ENCODE measurements at regions not wholly inside any gene's neighbourhood (a gene's known extent, or its start where the extent isn't known, plus 50 kb on each side); places are given as distances from the start of the nearest gene placed in this dataset.
"Not testable (repeated sequence)": the region's sequence is repeated elsewhere in the genome, so short reads cannot be mapped to it uniquely, and the experiment has no call there.

DNA sequence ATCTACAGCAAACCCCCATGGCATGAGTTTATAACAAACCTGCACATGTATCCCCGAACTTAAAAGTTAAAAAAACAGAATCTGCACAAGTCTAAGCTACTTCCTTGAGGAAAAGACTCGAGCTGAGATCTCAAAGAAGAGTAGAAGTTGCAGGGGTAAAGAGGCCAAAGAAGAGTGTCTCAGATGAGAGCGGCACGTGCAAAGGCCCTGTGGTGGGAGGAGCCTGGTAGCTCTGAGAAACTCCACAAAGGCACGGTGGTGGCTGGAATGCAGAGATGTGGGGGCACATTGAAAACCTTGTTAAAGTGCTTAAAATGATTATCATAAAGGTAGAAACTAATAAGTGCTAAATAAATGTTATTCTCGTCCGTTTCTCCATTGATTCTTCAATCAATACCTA is 103.2 kb upstream of the GRK3 start:
- no CpG with 5 or more reads among the region's 7 CpGs for WGBS (ENCODE audit: extremely low coverage, insufficient coverage, insufficient read length)
- Histone ChIP-seq H4K91ac (ENCODE audit: low read depth, low read length) (no peak overlapping the region), H3K9me3 (ENCODE audit: insufficient read depth, low read depth, low read length) (peaks cover 5% of the 10 kb centered on the region), H3K23ac (ENCODE audit: low read length) (no peak overlapping the region), H2BK12ac (ENCODE audit: low read length) (no peak overlapping the region), H2BK5ac (ENCODE audit: low read depth, low read length, poor library complexity) (no peak overlapping the region), H2AK5ac (ENCODE audit: low read length) (no peak overlapping the region), H3K27ac (ENCODE audit: low read depth, low read length) (no peak overlapping the region), H3K36me3 (ENCODE audit: control insufficient read depth in 1 of 2, insufficient read depth in 2 of 2, low read length in 2 of 2) (peaks cover 31 to 34% of the 10 kb centered on the region in 2 experiments), H3K18ac (ENCODE audit: low read length) (no peak overlapping the region), H4K12ac (ENCODE audit: low read depth, low read length) (no peak overlapping the region), H2AFZ (ENCODE audit: insufficient read depth, low read length, poor library complexity) (no peak overlapping the region), H3K79me1 (ENCODE audit: low read length) (no peaks in the 10 kb centered on the region), H3K79me2 (ENCODE audit: control insufficient read depth, insufficient read depth, low read length, poor library complexity) (no peaks in the 10 kb centered on the region), H3K4ac (ENCODE audit: low read depth, low read length) (no peak overlapping the region), H3K4me3 (ENCODE audit: low read depth, low read length) (no peak overlapping the region), H3K14ac (ENCODE audit: low read length) (no peak overlapping the region), H2BK120ac (ENCODE audit: insufficient read depth, low read length, poor library complexity) (no peak overlapping the region), H3K9ac (ENCODE audit: low read length) (no peak overlapping the region), H4K8ac (ENCODE audit: low read depth, low read length) (no peak overlapping the region), H3K27me3 (ENCODE audit: insufficient read depth, low read length) (no peaks in the 10 kb centered on the region), H3K4me2 (ENCODE audit: low read length) (no peak overlapping the region), H3K4me1 (ENCODE audit: control insufficient read depth in 1 of 2, insufficient read depth in 2 of 2, low read length in 2 of 2) (no peaks in the 10 kb centered on the region)
- DNase-seq: no peak

DNA sequence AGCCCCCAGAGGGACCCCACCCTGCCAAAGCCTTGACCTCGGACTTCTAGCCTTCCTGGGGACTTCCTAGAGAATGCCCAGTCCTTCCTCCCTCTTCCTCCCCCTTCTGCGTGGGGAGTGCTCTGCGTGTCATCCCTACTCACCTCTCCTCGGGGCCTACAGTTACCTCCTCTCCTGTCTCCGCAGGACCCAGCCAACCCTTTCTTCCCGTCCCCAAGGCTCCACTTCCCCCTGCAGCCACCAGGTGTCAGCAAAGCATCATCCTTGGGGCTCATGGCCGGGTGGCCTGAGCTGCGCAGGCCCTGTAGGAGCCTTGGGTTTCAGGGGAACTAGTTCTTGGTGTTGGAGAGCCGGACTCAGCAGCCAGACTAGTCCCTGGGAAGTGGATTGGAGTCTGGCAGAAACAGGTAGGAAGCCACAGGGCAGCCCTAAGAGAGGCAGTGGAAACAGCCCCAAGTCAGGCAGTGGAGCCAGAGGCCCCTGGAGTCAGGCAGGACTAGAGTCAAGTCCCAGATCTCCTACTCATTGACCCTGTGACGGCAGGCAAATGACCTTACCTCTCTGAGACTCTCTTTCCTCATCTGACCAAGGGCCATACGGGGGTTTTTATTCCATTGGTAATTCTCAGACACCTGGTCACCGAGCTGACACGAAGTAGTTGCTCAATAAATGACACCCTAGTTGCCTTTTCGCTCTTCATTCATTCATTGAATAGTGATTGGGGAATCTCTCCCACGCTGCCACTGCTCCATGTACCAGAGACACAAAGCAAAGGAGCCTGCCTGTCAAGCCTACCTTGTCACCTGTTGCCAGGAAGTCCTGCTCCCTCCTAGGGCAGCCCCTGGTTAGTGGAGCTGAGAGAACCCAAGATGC is 101.8 kb upstream of the GRK3 start:
- not testable (repeated sequence) for H2AK5ac ChIP-seq (ENCODE audit: low read length); H2BK12ac ChIP-seq (ENCODE audit: low read length); H3K4ac ChIP-seq (ENCODE audit: low read depth, low read length); H3K79me2 ChIP-seq (ENCODE audit: control insufficient read depth, insufficient read depth, low read length, poor library complexity); H3K9ac ChIP-seq (ENCODE audit: low read length); H4K12ac ChIP-seq (ENCODE audit: low read depth, low read length); H2BK5ac ChIP-seq (ENCODE audit: low read depth, low read length, poor library complexity); H3K4me3 ChIP-seq (ENCODE audit: low read depth, low read length); H4K8ac ChIP-seq (ENCODE audit: low read depth, low read length); H2BK120ac ChIP-seq (ENCODE audit: insufficient read depth, low read length, poor library complexity); H2AFZ ChIP-seq (ENCODE audit: insufficient read depth, low read length, poor library complexity); H3K27me3 ChIP-seq (ENCODE audit: insufficient read depth, low read length); H3K18ac ChIP-seq (ENCODE audit: low read length); H3K23ac ChIP-seq (ENCODE audit: low read length); H3K79me1 ChIP-seq (ENCODE audit: low read length); H3K14ac ChIP-seq (ENCODE audit: low read length); H4K91ac ChIP-seq (ENCODE audit: low read depth, low read length); H3K4me2 ChIP-seq (ENCODE audit: low read length); H3K4me1 ChIP-seq (ENCODE audit: control insufficient read depth in 1 of 2, insufficient read depth in 2 of 2, low read length in 2 of 2); H3K27ac ChIP-seq (ENCODE audit: low read depth, low read length); H3K9me3 ChIP-seq (ENCODE audit: insufficient read depth, low read depth, low read length)
- no CpG with 5 or more reads among the region's 15 CpGs for WGBS (ENCODE audit: extremely low coverage, insufficient coverage, insufficient read length)
- DNase-seq: peak; percentile 75 to 94
- peaks cover 32 to 33% of the 10 kb centered on the region in 2 experiments for H3K36me3 ChIP-seq (ENCODE audit: control insufficient read depth in 1 of 2, insufficient read depth in 2 of 2, low read length in 2 of 2)

- not testable (repeated sequence) for H3K79me2 ChIP-seq (ENCODE audit: control insufficient read depth, insufficient read depth, low read length, poor library complexity); H3K18ac ChIP-seq (ENCODE audit: low read length); H3K79me1 ChIP-seq (ENCODE audit: low read length); H3K9ac ChIP-seq (ENCODE audit: low read length); H3K4me1 ChIP-seq (ENCODE audit: control insufficient read depth in 1 of 2, insufficient read depth in 2 of 2, low read length in 2 of 2); H4K8ac ChIP-seq (ENCODE audit: low read depth, low read length); H2BK12ac ChIP-seq (ENCODE audit: low read length); H3K4me3 ChIP-seq (ENCODE audit: low read depth, low read length); H3K23ac ChIP-seq (ENCODE audit: low read length); H4K91ac ChIP-seq (ENCODE audit: low read depth, low read length); H3K4ac ChIP-seq (ENCODE audit: low read depth, low read length); H3K9me3 ChIP-seq (ENCODE audit: insufficient read depth, low read depth, low read length); H3K14ac ChIP-seq (ENCODE audit: low read length); H2AFZ ChIP-seq (ENCODE audit: insufficient read depth, low read length, poor library complexity); H2AK5ac ChIP-seq (ENCODE audit: low read length); H3K27ac ChIP-seq (ENCODE audit: low read depth, low read length); H2BK120ac ChIP-seq (ENCODE audit: insufficient read depth, low read length, poor library complexity); H3K4me2 ChIP-seq (ENCODE audit: low read length); H2BK5ac ChIP-seq (ENCODE audit: low read depth, low read length, poor library complexity); H4K12ac ChIP-seq (ENCODE audit: low read depth, low read length); H3K27me3 ChIP-seq (ENCODE audit: insufficient read depth, low read length); DNase-seq
- WGBS (ENCODE audit: extremely low coverage, insufficient coverage, insufficient read length): no CpG with 5 or more reads among the region's 8 CpGs
- H3K36me3 ChIP-seq (ENCODE audit: control insufficient read depth in 1 of 2, insufficient read depth in 2 of 2, low read length in 2 of 2): peaks cover 33% of the 10 kb centered on the region in 2 experiments
Observed at GRCh38 chr22:25463347-25463628, 101.2 kb upstream of the GRK3 start.

GRCh38 chr22:25464326-25464725 is 100.1 kb upstream of the GRK3 start:
- H2BK120ac ChIP-seq (ENCODE audit: insufficient read depth, low read length, poor library complexity); H3K79me1 ChIP-seq (ENCODE audit: low read length); H3K4me1 ChIP-seq (ENCODE audit: control insufficient read depth in 1 of 2, insufficient read depth in 2 of 2, low read length in 2 of 2); H3K4ac ChIP-seq (ENCODE audit: low read depth, low read length); H2BK5ac ChIP-seq (ENCODE audit: low read depth, low read length, poor library complexity); H3K27ac ChIP-seq (ENCODE audit: low read depth, low read length); H3K23ac ChIP-seq (ENCODE audit: low read length); DNase-seq; H4K12ac ChIP-seq (ENCODE audit: low read depth, low read length); H3K9ac ChIP-seq (ENCODE audit: low read length); H3K14ac ChIP-seq (ENCODE audit: low read length); H2BK12ac ChIP-seq (ENCODE audit: low read length); H3K18ac ChIP-seq (ENCODE audit: low read length); H3K4me2 ChIP-seq (ENCODE audit: low read length); H3K79me2 ChIP-seq (ENCODE audit: control insufficient read depth, insufficient read depth, low read length, poor library complexity); H3K9me3 ChIP-seq (ENCODE audit: insufficient read depth, low read depth, low read length); H2AK5ac ChIP-seq (ENCODE audit: low read length); H2AFZ ChIP-seq (ENCODE audit: insufficient read depth, low read length, poor library complexity); H3K4me3 ChIP-seq (ENCODE audit: low read depth, low read length); H3K27me3 ChIP-seq (ENCODE audit: insufficient read depth, low read length); H4K8ac ChIP-seq (ENCODE audit: low read depth, low read length); H4K91ac ChIP-seq (ENCODE audit: low read depth, low read length): not testable (repeated sequence)
- H3K36me3 ChIP-seq (ENCODE audit: control insufficient read depth in 1 of 2, insufficient read depth in 2 of 2, low read length in 2 of 2): peaks cover 25 to 29% of the 10 kb centered on the region in 2 experiments
- no CpG with 5 or more reads among the region's 9 CpGs for WGBS (ENCODE audit: extremely low coverage, insufficient coverage, insufficient read length)

All from trophoblast cell (in vitro differentiated cells and primary cell).